HepG2 (cell line): ENCODE measurements at regions not wholly inside any gene's neighbourhood (a gene's known extent, or its start where the extent isn't known, plus 50 kb on each side); places are given as distances from the start of the nearest gene placed in this dataset.

Source experiments
- EZH2 ChIP-seq: conservative IDR thresholded peaks from 2 replicates; pipeline ENCODE4 v1.6.1; 2012; ENCODE audit warnings: mild to moderate bottlenecking, low read depth, low read length, moderate library complexity
- NR2F1 ChIP-seq, 2 experiments: fragments of 450-650 bp in 1 of 2; formaldehyde crosslinking in 1 of 2; IDR thresholded peaks; 2 replicates each; pipeline versions ENCODE4 v1.5.0 to v1.6.1; 2016 to 2020; ENCODE audit warnings: mild to moderate bottlenecking in 1 of 2, missing compliant biosample characterization in 1 of 2, missing genetic modification reagents in 1 of 2, moderate library complexity in 1 of 2
- POLR2A ChIP-seq, 2 experiments: IDR thresholded peaks; 2 replicates each; pipeline ENCODE4 v1.6.1; 2011; ENCODE audit warnings: low read depth in 2 of 2, low read length in 2 of 2, mild to moderate bottlenecking in 1 of 2, moderate library complexity in 1 of 2; ENCODE audit not compliant: insufficient read depth in 1 of 2
- POLR2AphosphoS5 ChIP-seq: IDR thresholded peaks from 2 replicates; pipeline ENCODE4 v1.6.1; 2012; ENCODE audit warnings: low read depth, low read length
- RNF2 ChIP-seq: fragments of 450-650 bp; conservative IDR thresholded peaks from 2 replicates; pipeline ENCODE4 v1.6.1; 2016; ENCODE audit warnings: low read depth
- SALL2 ChIP-seq: sonication (generic); formaldehyde crosslinking; IDR thresholded peaks from 2 replicates; pipeline ENCODE4 v1.8.1; 2023; ENCODE audit warnings: mild to moderate bottlenecking, missing genetic modification reagents, inconsistent platforms
- SP1 ChIP-seq, 2 experiments: fragments of 450-650 bp in 1 of 2; sonication (generic) in 1 of 2; formaldehyde crosslinking in 1 of 2; IDR thresholded peaks; 2 replicates each; pipeline versions ENCODE4 v1.4.0 to v1.6.1; 2016 to 2020; ENCODE audit warnings: missing genetic modification reagents in 1 of 2
- ZNF207 ChIP-seq: fragments of 450-650 bp; IDR thresholded peaks from 2 replicates; pipeline ENCODE4 v1.6.1; 2016; ENCODE audit warnings: antibody characterized with exemption, borderline replicate concordance
- ZNF432 ChIP-seq: sonication (generic); formaldehyde crosslinking; IDR thresholded peaks from 2 replicates; pipeline ENCODE4 v1.5.0; 2020; ENCODE audit warnings: missing genetic modification reagents, mild to moderate bottlenecking, borderline replicate concordance
- ZNF589 ChIP-seq: sonication (generic); formaldehyde crosslinking; conservative IDR thresholded peaks from 2 replicates; pipeline ENCODE4 v1.8.0; 2022; ENCODE audit warnings: mild to moderate bottlenecking, moderate library complexity, missing genetic modification reagents
- ZNF777 ChIP-seq: sonication (generic); formaldehyde crosslinking; IDR thresholded peaks from 2 replicates; pipeline ENCODE4 v1.4.0; 2020; ENCODE audit warnings: missing genetic modification reagents
- TF ChIP-seq, protein P1 (sequence below): sonication (generic); formaldehyde crosslinking; IDR thresholded peaks from 2 replicates; pipeline ENCODE4 v1.5.0; 2020; ENCODE audit warnings: mild to moderate bottlenecking, missing genetic modification reagents, moderate library complexity
- TF ChIP-seq, protein P2 (sequence below): sonication (generic); formaldehyde crosslinking; IDR thresholded peaks from 2 replicates; pipeline ENCODE4 v1.8.0; 2022; ENCODE audit warnings: mild to moderate bottlenecking, missing genetic modification reagents, borderline replicate concordance

DNA sequence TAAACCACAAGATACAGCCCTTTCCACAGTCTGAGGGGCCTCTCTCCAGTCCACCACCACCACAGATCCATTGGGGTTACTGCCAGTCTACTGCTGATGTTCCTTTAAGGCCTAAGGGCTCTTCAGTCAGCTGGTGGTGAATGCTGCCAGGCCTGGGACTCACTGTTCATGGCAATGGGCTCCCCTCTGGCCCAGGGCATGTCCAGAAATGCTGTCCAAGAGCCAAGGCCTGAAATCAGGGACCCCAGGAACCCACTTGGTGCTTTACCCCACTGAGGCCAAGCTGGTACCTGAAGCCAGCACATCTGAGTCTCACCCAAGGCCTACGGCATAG is 128.6 kb upstream of the CBLB start:
- TF ChIP-seq, protein P1, sequence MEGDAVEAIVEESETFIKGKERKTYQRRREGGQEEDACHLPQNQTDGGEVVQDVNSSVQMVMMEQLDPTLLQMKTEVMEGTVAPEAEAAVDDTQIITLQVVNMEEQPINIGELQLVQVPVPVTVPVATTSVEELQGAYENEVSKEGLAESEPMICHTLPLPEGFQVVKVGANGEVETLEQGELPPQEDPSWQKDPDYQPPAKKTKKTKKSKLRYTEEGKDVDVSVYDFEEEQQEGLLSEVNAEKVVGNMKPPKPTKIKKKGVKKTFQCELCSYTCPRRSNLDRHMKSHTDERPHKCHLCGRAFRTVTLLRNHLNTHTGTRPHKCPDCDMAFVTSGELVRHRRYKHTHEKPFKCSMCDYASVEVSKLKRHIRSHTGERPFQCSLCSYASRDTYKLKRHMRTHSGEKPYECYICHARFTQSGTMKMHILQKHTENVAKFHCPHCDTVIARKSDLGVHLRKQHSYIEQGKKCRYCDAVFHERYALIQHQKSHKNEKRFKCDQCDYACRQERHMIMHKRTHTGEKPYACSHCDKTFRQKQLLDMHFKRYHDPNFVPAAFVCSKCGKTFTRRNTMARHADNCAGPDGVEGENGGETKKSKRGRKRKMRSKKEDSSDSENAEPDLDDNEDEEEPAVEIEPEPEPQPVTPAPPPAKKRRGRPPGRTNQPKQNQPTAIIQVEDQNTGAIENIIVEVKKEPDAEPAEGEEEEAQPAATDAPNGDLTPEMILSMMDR, result no peak
- TF ChIP-seq RNF2, result no peak
- TF ChIP-seq SP1 (IDR thresholded peaks at IDR 0.05), result no peak
- no peak for TF ChIP-seq SP1 (CRISPR knock-in tag; IDR thresholded peaks at IDR 0.05)
- TF ChIP-seq ZNF207, result no peak
- no peak for TF ChIP-seq ZNF777 (CRISPR knock-in tag)
- TF ChIP-seq ZNF432, result no peak
- no peak for TF ChIP-seq POLR2AphosphoS5
- no peak for TF ChIP-seq EZH2
- no peak for TF ChIP-seq ZNF589 (CRISPR knock-in tag)
- no peak for TF ChIP-seq POLR2A (IDR thresholded peaks at IDR 0.05; ENCODE audit: insufficient read depth in 1 of 2, low read depth in 2 of 2, low read length in 2 of 2)
- no peak for TF ChIP-seq SALL2 (CRISPR knock-in tag)
- TF ChIP-seq, protein P2, sequence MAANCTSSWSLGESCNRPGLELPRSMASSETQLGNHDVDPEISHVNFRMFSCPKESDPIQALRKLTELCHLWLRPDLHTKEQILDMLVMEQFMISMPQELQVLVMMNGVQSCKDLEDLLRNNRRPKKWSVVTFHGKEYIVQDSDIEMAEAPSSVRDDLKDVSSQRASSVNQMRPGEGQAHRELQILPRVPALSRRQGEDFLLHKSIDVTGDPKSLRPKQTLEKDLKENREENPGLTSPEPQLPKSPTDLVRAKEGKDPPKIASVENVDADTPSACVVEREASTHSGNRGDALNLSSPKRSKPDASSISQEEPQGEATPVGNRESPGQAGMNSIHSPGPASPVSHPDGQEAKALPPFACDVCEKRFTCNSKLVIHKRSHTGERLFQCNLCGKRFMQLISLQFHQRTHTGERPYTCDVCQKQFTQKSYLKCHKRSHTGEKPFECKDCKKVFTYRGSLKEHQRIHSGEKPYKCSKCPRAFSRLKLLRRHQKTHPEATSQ (CRISPR knock-in tag), result no peak
- no peak for TF ChIP-seq NR2F1 (CRISPR knock-in tag; IDR thresholded peaks at IDR 0.05)
